NB4 (cell line): ENCODE measurements at regions not wholly inside any gene's neighbourhood (a gene's known extent, or its start where the extent isn't known, plus 50 kb on each side); places are given as distances from the start of the nearest gene placed in this dataset.
"Not testable (repeated sequence)": the region's sequence is repeated elsewhere in the genome, so short reads cannot be mapped to it uniquely, and the experiment has no call there.

ENCODE experiments used
- DNase-seq: peaks from one replicate; pipeline ENCODE4 v3.0.0; 2010; ENCODE audit warnings: low read depth
- H3K4me3 ChIP-seq: one replicate; pipeline ENCODE4 v1.5.1; 2011; ENCODE audit warnings: mild to moderate bottlenecking, low read depth, low read length, moderate library complexity
- MYC ChIP-seq: IDR thresholded peaks from 2 replicates; pipeline ENCODE4 v1.6.1; 2011; ENCODE audit warnings: low read depth, low read length
- POLR2A ChIP-seq: IDR thresholded peaks from 2 replicates; pipeline ENCODE4 v1.6.1; 2011; ENCODE audit warnings: mild to moderate bottlenecking; ENCODE audit not compliant: insufficient read length; ENCODE audit errors: extremely low read depth
- TF ChIP-seq, protein P1 (sequence below): IDR thresholded peaks from 2 replicates; pipeline ENCODE4 v1.6.1; 2011; ENCODE audit warnings: low read depth, low read length
- TF ChIP-seq, protein P2 (sequence below): IDR thresholded peaks from one replicate; pipeline ENCODE4 v1.5.1; 2012; ENCODE audit warnings: low read depth, low read length

DNA sequence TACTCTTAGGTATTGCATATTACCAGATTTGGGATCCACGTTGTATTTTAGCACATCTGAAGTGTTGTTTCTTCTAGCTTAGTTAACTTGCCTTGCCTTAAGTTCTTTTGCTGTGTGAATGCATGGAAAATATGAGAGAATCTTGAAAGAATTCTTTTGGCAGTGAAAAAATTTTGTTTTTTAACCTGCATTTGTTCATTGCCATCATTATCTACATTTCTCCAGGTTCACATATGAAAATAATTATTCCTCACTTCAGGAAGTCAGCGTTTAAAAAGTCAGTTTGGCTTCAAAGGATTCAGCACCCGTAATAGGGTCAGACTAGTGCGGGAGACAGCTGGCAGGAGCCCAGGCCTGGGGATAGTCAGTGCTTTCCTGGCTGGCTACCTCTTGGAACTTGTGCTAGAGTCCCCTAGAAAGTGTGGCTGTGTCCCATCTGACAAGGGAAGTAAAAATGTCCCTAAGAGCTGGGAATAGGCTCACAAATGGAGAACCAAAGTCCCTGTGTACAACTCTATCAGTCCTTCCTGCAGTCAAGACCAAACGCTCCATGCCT, 251.9 kb upstream of the KLF3 start:
- no peak for DNase-seq
- TF ChIP-seq MYC (no peak), POLR2A (no peak)
- TF ChIP-seq, protein P1, sequence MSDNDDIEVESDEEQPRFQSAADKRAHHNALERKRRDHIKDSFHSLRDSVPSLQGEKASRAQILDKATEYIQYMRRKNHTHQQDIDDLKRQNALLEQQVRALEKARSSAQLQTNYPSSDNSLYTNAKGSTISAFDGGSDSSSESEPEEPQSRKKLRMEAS: no peak
- TF ChIP-seq, protein P2, sequence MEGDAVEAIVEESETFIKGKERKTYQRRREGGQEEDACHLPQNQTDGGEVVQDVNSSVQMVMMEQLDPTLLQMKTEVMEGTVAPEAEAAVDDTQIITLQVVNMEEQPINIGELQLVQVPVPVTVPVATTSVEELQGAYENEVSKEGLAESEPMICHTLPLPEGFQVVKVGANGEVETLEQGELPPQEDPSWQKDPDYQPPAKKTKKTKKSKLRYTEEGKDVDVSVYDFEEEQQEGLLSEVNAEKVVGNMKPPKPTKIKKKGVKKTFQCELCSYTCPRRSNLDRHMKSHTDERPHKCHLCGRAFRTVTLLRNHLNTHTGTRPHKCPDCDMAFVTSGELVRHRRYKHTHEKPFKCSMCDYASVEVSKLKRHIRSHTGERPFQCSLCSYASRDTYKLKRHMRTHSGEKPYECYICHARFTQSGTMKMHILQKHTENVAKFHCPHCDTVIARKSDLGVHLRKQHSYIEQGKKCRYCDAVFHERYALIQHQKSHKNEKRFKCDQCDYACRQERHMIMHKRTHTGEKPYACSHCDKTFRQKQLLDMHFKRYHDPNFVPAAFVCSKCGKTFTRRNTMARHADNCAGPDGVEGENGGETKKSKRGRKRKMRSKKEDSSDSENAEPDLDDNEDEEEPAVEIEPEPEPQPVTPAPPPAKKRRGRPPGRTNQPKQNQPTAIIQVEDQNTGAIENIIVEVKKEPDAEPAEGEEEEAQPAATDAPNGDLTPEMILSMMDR: no peak
- no peak overlapping the region for H3K4me3 ChIP-seq

DNA sequence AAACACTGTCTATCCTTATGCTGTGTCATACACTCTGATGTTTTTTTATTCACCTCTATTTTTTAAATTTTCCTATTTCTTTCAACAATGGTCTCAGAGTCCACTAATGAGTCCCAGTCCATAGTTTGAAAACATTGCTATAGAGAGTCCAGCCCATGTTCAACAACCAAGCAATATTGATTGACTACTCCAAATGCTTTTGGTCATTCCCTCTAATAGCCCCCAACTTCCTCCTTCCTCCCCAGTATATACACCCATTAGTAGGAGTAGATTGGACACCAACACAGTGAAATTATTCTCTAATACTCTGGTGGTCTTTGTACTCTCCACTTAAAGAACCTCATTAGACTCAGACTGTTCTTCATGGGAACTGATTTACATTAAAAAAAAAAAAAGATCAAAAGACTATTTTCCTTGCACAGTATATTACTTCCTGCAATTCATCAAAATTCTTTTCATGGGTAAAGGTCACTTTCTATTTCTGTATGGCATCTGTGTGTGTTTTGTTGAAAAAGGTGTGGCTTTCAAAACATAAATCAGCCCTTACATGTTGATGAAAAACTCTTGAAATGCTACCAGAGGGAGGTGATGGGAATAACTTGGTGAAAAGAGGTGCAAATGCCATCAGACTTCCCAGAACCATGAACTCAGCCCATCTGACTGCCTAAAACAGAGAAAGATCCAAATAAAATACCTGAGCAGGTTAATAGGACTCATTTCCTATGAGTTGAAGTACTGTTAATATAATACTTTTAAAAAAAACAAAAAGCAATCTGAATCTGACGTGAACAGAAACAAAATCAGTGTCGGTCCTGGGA, 250.3 kb upstream of the KLF3 start:
- no peak for TF ChIP-seq POLR2A
- TF ChIP-seq, protein P2: no peak
- H3K4me3 ChIP-seq: no peak overlapping the region
- DNase-seq: no peak

DNA sequence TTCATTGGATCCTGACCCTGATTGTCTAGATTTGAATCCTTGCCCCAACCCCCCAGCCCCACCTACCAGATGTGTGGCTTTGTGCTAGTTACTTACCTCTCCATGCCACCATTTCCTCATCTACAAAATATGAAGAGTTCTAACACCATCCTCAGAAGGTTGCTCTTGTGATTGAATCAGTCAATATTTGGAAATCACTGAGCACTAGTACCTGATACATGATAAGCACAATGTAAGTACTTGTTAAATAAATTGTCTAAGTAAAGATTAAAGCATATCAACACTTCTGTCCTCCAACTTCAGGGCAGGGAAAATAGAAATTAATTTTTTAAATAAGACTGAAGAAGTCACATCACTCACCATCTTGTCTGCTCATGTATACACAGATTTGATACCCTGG, 249.6 kb upstream of the KLF3 start:
- no peak for DNase-seq
- TF ChIP-seq, protein P2: no peak
- TF ChIP-seq POLR2A (no peak), MYC (no peak)
- TF ChIP-seq, protein P1: no peak
- H3K4me3 ChIP-seq: no peak overlapping the region

DNA sequence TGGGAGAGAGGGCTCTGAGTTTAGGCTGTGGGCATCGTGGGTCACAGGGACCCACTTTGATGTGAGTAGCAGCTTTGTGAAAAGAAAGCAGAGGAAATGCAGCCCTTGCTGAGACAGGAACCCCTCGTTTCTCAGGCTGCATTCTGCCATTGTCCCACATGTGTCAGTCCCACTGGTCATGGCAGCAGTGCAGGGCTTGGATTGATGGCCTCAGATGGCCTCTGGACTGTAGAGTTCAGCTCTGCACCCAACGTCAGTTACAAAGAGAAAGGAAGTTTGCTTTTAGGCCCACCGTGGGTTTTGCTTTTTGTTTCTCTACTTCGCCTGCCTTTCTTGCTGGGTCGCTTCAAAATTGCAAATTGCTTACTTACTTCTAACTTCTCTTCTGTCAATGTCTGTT, 248.3 kb upstream of the KLF3 start:
- TF ChIP-seq, protein P1: no peak
- TF ChIP-seq MYC (no peak), POLR2A (no peak)
- TF ChIP-seq, protein P2: no peak
- DNase-seq: no peak
- H3K4me3 ChIP-seq: no peak overlapping the region

DNA sequence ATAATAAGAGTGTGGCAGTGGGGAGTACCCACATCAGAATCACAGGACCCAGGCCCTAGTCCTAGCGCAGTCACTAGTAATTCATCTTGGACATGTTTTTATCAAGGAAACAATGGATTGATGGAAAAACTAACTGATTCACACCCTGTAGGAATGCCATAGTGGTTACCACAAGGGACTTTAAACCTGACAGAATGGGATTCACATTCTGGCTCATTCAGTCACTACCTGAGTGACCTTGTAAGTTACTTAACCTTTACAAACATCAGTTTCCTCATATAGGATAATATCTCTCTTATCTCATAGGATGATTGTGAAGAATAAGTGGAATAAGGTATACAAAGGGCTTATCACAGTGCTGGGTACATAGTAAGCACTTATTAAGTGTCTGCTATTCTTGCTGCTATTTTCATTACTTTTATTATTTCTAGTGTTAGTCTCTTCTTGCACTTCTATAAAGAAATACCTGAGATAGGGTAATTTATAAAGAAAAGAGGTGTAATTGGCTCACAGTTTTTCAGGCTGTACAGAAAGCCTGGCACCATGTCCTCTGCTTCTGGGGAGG, 247.5 kb upstream of the KLF3 start:
- DNase-seq: no peak
- TF ChIP-seq POLR2A (no peak), MYC (no peak)
- TF ChIP-seq, protein P2: no peak
- TF ChIP-seq, protein P1: no peak
- H3K4me3 ChIP-seq: no peak overlapping the region

DNA sequence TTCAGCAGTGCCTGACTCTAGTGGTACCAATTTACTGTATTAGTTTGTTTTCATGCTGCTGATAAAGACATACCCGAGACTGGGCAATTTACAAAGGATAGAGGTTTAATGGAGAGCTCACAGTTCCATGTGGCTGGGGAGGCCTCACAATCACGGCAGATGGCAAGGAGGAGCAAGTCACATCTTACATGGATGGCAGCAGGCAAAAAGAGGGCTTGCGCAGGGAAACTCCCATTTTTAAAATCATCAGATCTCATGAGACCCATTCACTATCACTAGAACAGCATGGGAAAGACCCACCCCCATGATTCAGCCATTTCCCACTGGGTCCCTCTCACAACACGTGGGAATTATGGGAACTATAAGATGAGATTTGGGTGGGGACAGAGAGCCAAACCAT, 243.7 kb upstream of the KLF3 start:
- DNase-seq, H3K4me3 ChIP-seq: not testable (repeated sequence)
